ENCODE measurements at regions not wholly inside any gene's neighbourhood (a gene's known extent, or its start where the extent isn't known, plus 50 kb on each side); places are given as distances from the start of the nearest gene placed in this dataset.

GRCh38 chrX:13177921-13178566 is 133.6 kb upstream of the FAM9C start:
- intact Hi-C loops (cut with micrococcal nuclease), result no loop called here

GRCh38 chrX:13175056-13175455 is 130.6 kb upstream of the FAM9C start:
- no peak for TF ChIP-seq CTCF (IDR thresholded peaks at IDR 0.05)
- ChIA-PET POLR2A (no interaction called here), CTCF (no interaction called here)
- intact Hi-C loops (cut with micrococcal nuclease), result no loop called here
- H3K27ac Mint-ChIP-seq, result no peak overlapping the region
- no peaks in the 10 kb centered on the region for H3K27me3 Mint-ChIP-seq
- DNase-seq (no peak), ATAC-seq (no peak)
- H3K36me3 Mint-ChIP-seq (ENCODE audit: low read depth), result no peaks in the 10 kb centered on the region
- H3K9me3 Mint-ChIP-seq, result no peaks in the 10 kb centered on the region
- H3K4me1 Mint-ChIP-seq (ENCODE audit: low read depth), result peaks cover 6% of the 10 kb centered on the region
- H3K4me3 Mint-ChIP-seq, result no peak overlapping the region

More at GRCh38 chrX:13177921-13178566, 133.6 kb upstream of the FAM9C start:
- no peak for TF ChIP-seq CTCF (IDR thresholded peaks at IDR 0.05)
- H3K36me3 Mint-ChIP-seq (ENCODE audit: low read depth), result no peaks in the 10 kb centered on the region
- CTCF ChIA-PET, result no interaction called here
- H3K4me1 Mint-ChIP-seq (ENCODE audit: low read depth), result peaks cover 10% of the 10 kb centered on the region
- no peak overlapping the region for H3K4me3 Mint-ChIP-seq
- POLR2A ChIA-PET, result interaction anchor here (1.0 kb wide), 1 partner anchor 63 kb away, joined by 3 read pairs; no protein-coding TSS in a partner anchor
- H3K27me3 Mint-ChIP-seq, result no peaks in the 10 kb centered on the region
- H3K9me3 Mint-ChIP-seq, result no peaks in the 10 kb centered on the region
- no peak for DNase-seq
- no peak for ATAC-seq
- no peak overlapping the region for H3K27ac Mint-ChIP-seq

GRCh38 chrX:13170966-13171558 is 126.6 kb upstream of the FAM9C start:
- intact Hi-C loops (cut with micrococcal nuclease), result no loop called here
- TF ChIP-seq CTCF (IDR thresholded peaks at IDR 0.05), result no peak
- Mint-ChIP-seq H3K36me3 (ENCODE audit: low read depth) (peaks cover 2% of the 10 kb centered on the region), H3K27ac (no peak overlapping the region), H3K9me3 (peaks cover 3% of the 10 kb centered on the region), H3K4me3 (no peak overlapping the region), H3K27me3 (no peaks in the 10 kb centered on the region), H3K4me1 (ENCODE audit: low read depth) (peaks cover 20% of the 10 kb centered on the region)
- POLR2A ChIA-PET, result no interaction called here
- DNase-seq (no peak), ATAC-seq (no peak)
- CTCF ChIA-PET, result no interaction called here

- H3K27me3 Mint-ChIP-seq, result no peaks in the 10 kb centered on the region
- TF ChIP-seq CTCF (IDR thresholded peaks at IDR 0.05), result no peak
- peaks cover 20% of the 10 kb centered on the region for H3K4me1 Mint-ChIP-seq (ENCODE audit: low read depth)
- peaks cover 3% of the 10 kb centered on the region for H3K9me3 Mint-ChIP-seq
- ChIA-PET POLR2A (no interaction called here), CTCF (no interaction called here)
- DNase-seq (no peak), ATAC-seq (no peak)
- no peak overlapping the region for H3K27ac Mint-ChIP-seq
- intact Hi-C loops (cut with micrococcal nuclease), result loop anchor here (10.0 kb wide), 1 partner anchor 75 kb away; no protein-coding TSS in a partner anchor
- peaks cover 2% of the 10 kb centered on the region for H3K36me3 Mint-ChIP-seq (ENCODE audit: low read depth)
- no peak overlapping the region for H3K4me3 Mint-ChIP-seq
Measured at GRCh38 chrX:13169684-13170083, 125.3 kb upstream of the FAM9C start.

- Mint-ChIP-seq H3K9me3 (peaks cover 3% of the 10 kb centered on the region), H3K27me3 (no peaks in the 10 kb centered on the region), H3K27ac (peak overlapping the region; percentile 81), H3K36me3 (ENCODE audit: low read depth) (peaks cover 2% of the 10 kb centered on the region), H3K4me1 (ENCODE audit: low read depth) (peaks cover 20% of the 10 kb centered on the region), H3K4me3 (peak overlapping the region; percentile 22)
- ATAC-seq (peak; percentile 56), DNase-seq (no peak)
- intact Hi-C loops (cut with micrococcal nuclease), result loop anchor here (10.0 kb wide), 1 partner anchor 73 kb away; no protein-coding TSS in a partner anchor
- ChIA-PET CTCF (interaction anchor here (0.7 kb wide), 1 partner anchor 16 kb away, joined by 4 read pairs; no protein-coding TSS in a partner anchor), POLR2A (no interaction called here)
- no peak for TF ChIP-seq CTCF (IDR thresholded peaks at IDR 0.05)
Measured at GRCh38 chrX:13168269-13168668, 123.8 kb upstream of the FAM9C start.
